Nephron (organoid): ENCODE measurements at regions not wholly inside any gene's neighbourhood (a gene's known extent, or its start where the extent isn't known, plus 50 kb on each side); places are given as distances from the start of the nearest gene placed in this dataset.
A peak's percentile ranks its signal among the peaks of the same experiment; 100 is the strongest.

Source experiments
- H3K27ac Mint-ChIP-seq, 3 experiments: 2 replicates each; pipeline ENCODE4 v1.8.0; 2020; ENCODE audit warnings: mixed read lengths in 3 of 3, mild to moderate bottlenecking in 2 of 3, moderate library complexity in 1 of 3
- H3K27me3 Mint-ChIP-seq: 2 replicates; pipeline ENCODE4 v1.8.0; 2021; ENCODE audit warnings: low read depth, mild to moderate bottlenecking, moderate library complexity, mixed read lengths
- H3K36me3 Mint-ChIP-seq: 2 replicates; pipeline ENCODE4 v1.8.0; 2020; ENCODE audit warnings: low read depth, mixed read lengths
- H3K4me1 Mint-ChIP-seq: 2 replicates; pipeline ENCODE4 v1.8.0; 2020; ENCODE audit warnings: mixed read lengths
- H3K4me3 Mint-ChIP-seq, 3 experiments: 2 replicates each; pipeline ENCODE4 v1.8.0; 2020; ENCODE audit warnings: mild to moderate bottlenecking in 3 of 3, mixed read lengths in 3 of 3, moderate library complexity in 2 of 3
- H3K9me3 Mint-ChIP-seq: 2 replicates; pipeline ENCODE4 v1.8.0; 2020; ENCODE audit warnings: mixed read lengths
- CTCF ChIP-seq, 3 experiments: fragments of 200-600 bp; sonication (generic); IDR thresholded peaks; one replicate each; pipeline ENCODE4 v1.5.0; 2021; ENCODE audit warnings: antibody characterized with exemption in 3 of 3; ENCODE audit not compliant: unreplicated experiment in 3 of 3

DNA sequence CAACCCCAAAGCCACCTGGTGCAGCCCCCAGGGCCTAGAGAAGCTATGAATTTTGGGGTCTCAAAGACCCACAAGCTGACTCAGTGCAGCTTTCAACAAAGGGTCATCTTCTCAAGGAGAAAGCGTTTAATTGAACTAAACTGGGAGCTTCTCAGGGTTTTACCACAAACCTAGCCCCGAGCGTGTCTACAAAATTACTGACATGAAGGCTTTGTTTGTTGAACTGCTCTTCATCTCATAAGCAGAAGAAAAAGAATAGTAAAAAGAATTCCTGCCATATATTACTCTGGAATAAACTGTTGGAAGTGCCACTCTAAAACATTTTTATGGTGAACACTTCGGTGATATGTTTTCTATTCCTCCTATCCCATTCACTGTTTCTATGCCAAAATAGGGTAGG is 50.8 kb upstream of the INCENP start:
- Mint-ChIP-seq H3K36me3 (no peaks in the 10 kb centered on the region), H3K9me3 (no peaks in the 10 kb centered on the region), H3K27me3 (peaks cover 4% of the 10 kb centered on the region), H3K4me3 (no peak overlapping the region), H3K27ac (no peak overlapping the region), H3K4me1 (peaks cover 16% of the 10 kb centered on the region)
- no peak for TF ChIP-seq CTCF (IDR thresholded peaks at IDR 0.05; ENCODE audit: unreplicated experiment in 3 of 3)

- H3K27me3 Mint-ChIP-seq = peaks cover 4% of the 10 kb centered on the region
- H3K27ac Mint-ChIP-seq = no peak overlapping the region
- no peaks in the 10 kb centered on the region for H3K36me3 Mint-ChIP-seq
- H3K9me3 Mint-ChIP-seq = no peaks in the 10 kb centered on the region
- no peak for TF ChIP-seq CTCF (IDR thresholded peaks at IDR 0.05; ENCODE audit: unreplicated experiment in 3 of 3)
- no peak overlapping the region for H3K4me3 Mint-ChIP-seq
- H3K4me1 Mint-ChIP-seq = peaks cover 16% of the 10 kb centered on the region
Observed at GRCh38 chr11:62071408-62071807, 52.4 kb upstream of the INCENP start.

DNA sequence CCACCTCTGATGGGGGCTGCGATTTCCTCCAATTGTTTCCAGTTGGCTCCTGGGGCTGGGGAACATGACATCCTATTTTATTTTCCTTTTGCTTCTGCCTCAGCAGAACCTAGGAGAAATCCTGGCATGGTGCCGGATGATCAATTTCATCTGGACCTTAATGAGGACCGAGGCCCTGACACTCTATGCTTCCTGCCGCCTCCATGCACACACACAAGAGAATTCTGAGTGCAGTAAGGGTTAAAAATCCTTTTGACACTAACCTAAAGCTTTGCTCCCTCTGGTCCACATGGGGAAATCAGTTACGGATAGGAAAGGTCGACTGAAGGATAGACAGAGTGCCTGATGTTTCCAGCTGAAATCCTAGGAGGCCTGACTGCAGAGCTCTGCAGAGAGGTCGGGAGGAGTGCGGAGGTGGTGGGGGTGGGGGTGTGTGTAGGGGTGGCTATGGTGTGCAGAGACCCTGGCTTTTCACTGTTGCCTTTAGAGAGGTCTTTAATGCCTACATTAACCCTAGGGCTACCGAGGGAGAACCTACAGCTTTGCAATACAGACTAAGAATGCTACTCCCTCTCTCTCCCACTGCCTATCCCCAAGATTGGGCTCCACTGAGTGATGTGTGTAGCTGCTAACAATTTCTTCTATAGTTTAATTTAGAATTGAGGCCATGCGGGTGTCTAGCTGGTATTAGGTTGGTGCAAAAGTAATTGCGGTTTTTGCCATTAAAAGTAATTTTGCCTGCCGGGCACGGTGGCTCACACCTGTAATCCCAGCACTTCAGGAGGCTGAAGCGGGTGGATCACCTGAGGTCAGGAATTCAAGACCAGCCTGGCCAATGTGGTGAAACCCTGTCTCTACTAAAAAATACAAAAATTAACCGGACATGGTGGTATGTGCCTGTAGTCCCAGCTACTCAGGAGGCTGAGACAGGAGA is 53.6 kb upstream of the INCENP start:
- Mint-ChIP-seq H3K27me3 (peaks cover 4% of the 10 kb centered on the region), H3K27ac (peak overlapping the region in 2 of 3 experiments; percentile 29 to 58), H3K9me3 (peaks cover 2% of the 10 kb centered on the region), H3K4me3 (no peak overlapping the region), H3K36me3 (no peaks in the 10 kb centered on the region), H3K4me1 (peaks cover 16% of the 10 kb centered on the region)
- TF ChIP-seq CTCF (IDR thresholded peaks at IDR 0.05; ENCODE audit: unreplicated experiment in 3 of 3) = no peak

DNA sequence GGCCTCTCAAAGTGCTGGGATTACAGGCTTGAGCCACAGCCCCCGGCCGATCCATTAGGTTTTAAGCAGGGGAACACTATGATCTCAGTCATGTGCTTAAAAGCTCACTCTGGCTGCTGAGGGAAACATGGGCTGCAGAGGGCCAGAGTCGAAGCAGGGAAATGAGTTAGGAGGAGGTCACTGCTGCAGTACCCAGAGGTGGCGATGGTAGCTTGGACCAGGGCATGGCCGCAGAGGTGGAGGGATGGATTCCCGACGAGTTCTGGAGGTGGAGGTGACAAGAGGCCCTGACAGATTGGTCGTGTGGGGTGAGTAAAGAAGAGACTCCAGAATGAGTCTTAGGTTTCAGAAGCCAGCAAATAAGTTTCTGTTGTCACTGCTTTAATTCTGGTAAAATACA is 54.4 kb upstream of the INCENP start:
- Mint-ChIP-seq H3K9me3 (peaks cover 2% of the 10 kb centered on the region), H3K4me1 (peaks cover 16% of the 10 kb centered on the region), H3K27ac (peak overlapping the region in 2 of 3 experiments; percentile 34 to 58), H3K4me3 (no peak overlapping the region), H3K36me3 (no peaks in the 10 kb centered on the region), H3K27me3 (peaks cover 8% of the 10 kb centered on the region)
- no peak for TF ChIP-seq CTCF (IDR thresholded peaks at IDR 0.05; ENCODE audit: unreplicated experiment in 3 of 3)

DNA sequence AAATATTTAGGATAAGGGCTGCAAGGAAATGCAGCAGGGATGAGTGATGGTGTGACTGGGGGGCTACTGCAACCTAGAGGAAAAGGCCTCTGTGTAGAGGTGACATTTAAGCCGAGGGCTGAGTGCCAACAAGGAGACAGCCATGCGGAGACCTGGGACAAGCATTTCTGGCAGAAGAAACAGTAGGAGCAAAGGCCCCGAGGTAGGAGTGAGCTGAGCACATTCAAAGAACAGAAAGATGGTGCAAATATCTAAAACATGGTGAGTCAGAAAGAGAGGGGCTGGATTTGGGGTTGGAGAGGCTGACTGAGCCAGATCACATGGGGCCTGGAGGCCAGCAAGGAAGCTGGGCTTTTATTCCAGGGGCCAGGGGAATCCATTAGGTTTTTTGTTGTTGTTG is 55.1 kb upstream of the INCENP start:
- Mint-ChIP-seq H3K27ac (peak overlapping the region in 2 of 3 experiments; percentile 44 to 58), H3K9me3 (peaks cover 2% of the 10 kb centered on the region), H3K36me3 (no peaks in the 10 kb centered on the region), H3K4me3 (no peak overlapping the region), H3K27me3 (peaks cover 8% of the 10 kb centered on the region), H3K4me1 (peaks cover 16% of the 10 kb centered on the region)
- no peak for TF ChIP-seq CTCF (IDR thresholded peaks at IDR 0.05; ENCODE audit: unreplicated experiment in 3 of 3)

DNA sequence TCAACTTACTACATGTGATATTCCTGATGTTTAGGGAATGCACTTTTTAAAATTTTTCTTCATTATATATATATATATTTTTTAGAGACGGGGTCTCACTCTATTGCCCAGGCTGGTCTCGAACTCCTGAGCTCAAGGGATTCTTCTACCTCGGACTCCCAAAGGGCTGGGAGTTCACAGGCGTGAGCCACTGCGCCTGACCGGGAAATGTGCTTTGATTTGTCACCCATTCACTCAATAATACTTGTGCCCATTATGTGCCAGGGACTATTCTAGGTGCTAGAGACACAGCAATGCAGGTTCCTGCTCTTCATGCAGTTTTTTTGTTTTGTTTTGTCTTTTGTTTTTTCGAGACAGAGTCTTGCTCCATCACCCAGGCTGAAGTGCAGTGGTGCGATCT is 56.1 kb upstream of the INCENP start:
- TF ChIP-seq CTCF (IDR thresholded peaks at IDR 0.05; ENCODE audit: unreplicated experiment in 3 of 3) = no peak
- Mint-ChIP-seq H3K36me3 (no peaks in the 10 kb centered on the region), H3K27me3 (peaks cover 8% of the 10 kb centered on the region), H3K4me3 (no peak overlapping the region), H3K4me1 (peaks cover 16% of the 10 kb centered on the region), H3K27ac (no peak overlapping the region), H3K9me3 (peaks cover 2% of the 10 kb centered on the region)
